K562 (cell line): ENCODE measurements at regions not wholly inside any gene's neighbourhood (a gene's known extent, or its start where the extent isn't known, plus 50 kb on each side); places are given as distances from the start of the nearest gene placed in this dataset.

ENCODE experiments used
- ATAC-seq: fragments of 200-7000 bp; cut with Tn5 transposase; 3 replicates; pipeline ENCODE4 v1.9.1; 2020; ENCODE audit warnings: moderate library complexity
- BruUV-seq: library from RNA; stranded (reverse); fragments of 400-500 nt; replicated peaks from 2 replicates; lab custom pipeline; 2021; lab: Mats Ljungman, UMichigan
- CTCF ChIA-PET: fragments of 300-600 bp; formaldehyde crosslinking; extraction: SDS; loops from one replicate; lab custom pipeline; 2021; ENCODE audit warnings: low intra/inter-chr PET ratio; lab: Yijun Ruan, JAX
- POLR2A ChIA-PET: fragments of 300-600, 350-650 bp; sonication (Branson Sonifier 250); formaldehyde crosslinking; extraction: SDS; loops from one replicate; lab custom pipeline; 2021; ENCODE audit warnings: antibody characterized with exemption, inconsistent platforms; lab: Yijun Ruan, JAX
- DNase-seq, 4 experiments: peaks; one replicate each; pipeline versions ENCODE4 v3.0.0 to v3.0.0-alpha.2; 2011 to 2018; ENCODE audit warnings: low spot score in 3 of 4, mixed read lengths in 3 of 4; ENCODE audit errors: extremely low read depth in 1 of 4
- FAIRE-seq: peaks from 2 replicates; lab custom pipeline; 2011; peaks lifted over from hg19 to GRCh38; lab: Jason Lieb, UNC
- H2AFZ ChIP-seq: 2 replicates; pipeline ENCODE4 v1.6.0; 2011; ENCODE audit warnings: low read depth, low read length, control low read depth, inconsistent platforms
- H3K27ac ChIP-seq: fragments of 200-600 bp; 3 replicates; pipeline ENCODE4 v1.8.0; 2011; ENCODE audit warnings: low read depth, mild to moderate bottlenecking, control low read depth, inconsistent platforms, low read length, moderate library complexity, mixed read lengths; ENCODE audit errors: extremely low read depth
- H3K27me3 ChIP-seq, 2 experiments: fragments of 300-600 bp in 1 of 2; 2 replicates in 1 of 2; 3 replicates in 1 of 2; pipeline versions ENCODE4 v1.6.0 to v1.8.0; 2011; ENCODE audit warnings: inconsistent platforms in 2 of 2, low read length in 2 of 2, mild to moderate bottlenecking in 1 of 2, mixed read lengths in 1 of 2, moderate library complexity in 1 of 2; ENCODE audit not compliant: control insufficient read depth in 2 of 2, insufficient read depth in 2 of 2
- H3K36me3 ChIP-seq: fragments of 300-600 bp; 3 replicates; pipeline ENCODE4 v1.8.0; 2011; ENCODE audit warnings: mild to moderate bottlenecking, low read length, inconsistent platforms; ENCODE audit not compliant: control insufficient read depth, insufficient read depth
- H3K4me1 ChIP-seq, 2 experiments: fragments of 200-600 bp in 1 of 2; replicated peaks in 1 of 2; 2 replicates in 1 of 2; 3 replicates in 1 of 2; pipeline versions ENCODE4 v1.5.1 to v1.8.0; 2011; ENCODE audit warnings: inconsistent platforms in 2 of 2, low read length in 2 of 2, mild to moderate bottlenecking in 1 of 2, mixed read lengths in 1 of 2, moderate library complexity in 1 of 2; ENCODE audit not compliant: control insufficient read depth in 2 of 2, insufficient read depth in 2 of 2
- H3K4me2 ChIP-seq: 2 replicates; pipeline ENCODE4 v1.6.1; 2011; ENCODE audit warnings: low read length, control low read depth, inconsistent platforms, mixed read lengths; ENCODE audit not compliant: insufficient read depth
- H3K4me3 ChIP-seq: fragments of 200-600 bp; sonication (generic), shearing (Covaris generic); 2 replicates; pipeline ENCODE4 v1.5.1; 2016; ENCODE audit warnings: control low read depth, inconsistent platforms
- H3K79me2 ChIP-seq: fragments of 200-600 bp; 3 replicates; pipeline ENCODE4 v1.8.0; 2011; ENCODE audit warnings: low read length, inconsistent platforms; ENCODE audit not compliant: control insufficient read depth, insufficient read depth
- H3K9ac ChIP-seq, 2 experiments: 2 replicates each; pipeline versions ENCODE4 v1.6.0 to v1.6.1; 2011; ENCODE audit warnings: low read depth in 2 of 2, low read length in 2 of 2, control low read depth in 1 of 2, inconsistent platforms in 1 of 2, mild to moderate bottlenecking in 1 of 2, mixed read lengths in 1 of 2; ENCODE audit not compliant: insufficient read depth in 1 of 2
- H3K9me1 ChIP-seq: one replicate; pipeline ENCODE4 v1.6.0; 2011; ENCODE audit warnings: inconsistent platforms, mild to moderate bottlenecking, low read length, moderate library complexity; ENCODE audit not compliant: control insufficient read depth, insufficient read depth
- H3K9me3 ChIP-seq: replicated peaks from 2 replicates; pipeline ENCODE4 v1.5.1; 2011; ENCODE audit warnings: low read depth, low read length, inconsistent platforms; ENCODE audit not compliant: control insufficient read depth, insufficient read depth
- H4K20me1 ChIP-seq: replicated peaks from 2 replicates; pipeline ENCODE4 v1.6.1; 2011; ENCODE audit warnings: low read length, inconsistent platforms, mixed read lengths; ENCODE audit not compliant: control insufficient read depth, insufficient read depth
- ETV5 ChIP-seq: sonication (generic); formaldehyde crosslinking; IDR thresholded peaks from 2 replicates; pipeline ENCODE4 v1.4.0; 2020; ENCODE audit warnings: low read depth, mild to moderate bottlenecking, missing genetic modification reagents
- KAT2B ChIP-seq: IDR thresholded peaks from one replicate; pipeline ENCODE4 v1.6.1; 2012; ENCODE audit warnings: low read depth, mild to moderate bottlenecking, control low read depth, inconsistent platforms, low read length, moderate library complexity
- REST ChIP-seq, 2 experiments: fragments of 450-650 bp; formaldehyde crosslinking in 1 of 2; IDR thresholded peaks; 2 replicates each; pipeline versions ENCODE4 v1.4.0 to v1.6.1; 2014 to 2020; ENCODE audit warnings: mild to moderate bottlenecking in 2 of 2, borderline replicate concordance in 1 of 2, low read depth in 1 of 2
- TSHZ1 ChIP-seq: fragments of 250-450 bp; sonication (Bioruptor Pico); IDR thresholded peaks from 2 replicates; pipeline ENCODE4 v1.4.0; 2020; ENCODE audit warnings: mild to moderate bottlenecking, moderate library complexity
- ZNF445 ChIP-seq: fragments of 250-450 bp; sonication (Bioruptor Pico); IDR thresholded peaks from 2 replicates; pipeline ENCODE4 v1.4.0; 2020; ENCODE audit warnings: low read depth, mild to moderate bottlenecking, moderate library complexity
- WGBS: fragments of 100-300 bp; shearing (Covaris generic); methylation state at CpG from one replicate; pipeline ENCODE4 v1.1.6; 2016; ENCODE audit warnings: low coverage, mixed read lengths; ENCODE audit not compliant: insufficient coverage; ENCODE audit errors: missing lambda C conversion rate; 5-methylcytosine and 5-hydroxymethylcytosine counted together
- in situ Hi-C: fragments of 300-500 bp; cut with MboI; formaldehyde crosslinking; loops from 4 replicates; pipeline ENCODE4 v1.15.0; 2018; ENCODE audit warnings: inconsistent platforms, mixed read lengths
- intact Hi-C: fragments of 100-400 bp; cut with micrococcal nuclease; formaldehyde crosslinking; loops from 2 replicates; pipeline ENCODE4 v1.14.2; 2022

GRCh38 chr11:81484196-81484595, 1249.5 kb downstream of the FAM181B start (continued):
- TF ChIP-seq TSHZ1 (CRISPR knock-in tag), result no peak
- no peak for TF ChIP-seq ZNF445 (CRISPR knock-in tag)

GRCh38 chr11:81477277-81477676, 1256.4 kb downstream of the FAM181B start:
- in situ Hi-C loops, result no loop called here
- TF ChIP-seq REST (IDR thresholded peaks at IDR 0.05; ENCODE audit: borderline replicate concordance) (no peak), REST (CRISPR knock-in tag; IDR thresholded peaks at IDR 0.05; ENCODE audit: low read depth) (no peak), KAT2B (no peak), ETV5 (CRISPR knock-in tag) (no peak)

More at GRCh38 chr11:81477277-81477676, 1256.4 kb downstream of the FAM181B start:
- Histone ChIP-seq H3K36me3 (no peaks in the 10 kb centered on the region), H3K4me2 (no peak overlapping the region), H3K9ac (no peak overlapping the region), H3K79me2 (no peaks in the 10 kb centered on the region), H4K20me1 (no peaks in the 10 kb centered on the region), H3K27me3 (no peaks in the 10 kb centered on the region), H3K27ac (no peak overlapping the region), H3K9me3 (no peaks in the 10 kb centered on the region), H3K9me1 (no peaks in the 10 kb centered on the region), H3K4me3 (no peak overlapping the region), H3K4me1 (no peaks in the 10 kb centered on the region), H2AFZ (no peak overlapping the region)
- intact Hi-C loops, result no loop called here
- no TSS peak for BruUV-seq
- 10% methylated on average over 1 of the region's 1 CpG for WGBS
- ATAC-seq, result no peak
- ChIA-PET POLR2A (no interaction called here), CTCF (no interaction called here)
- DNase-seq, result no peak
- FAIRE-seq, result no peak
